PFSK-1 (cell line): ENCODE measurements at regions not wholly inside any gene's neighbourhood (a gene's known extent, or its start where the extent isn't known, plus 50 kb on each side); places are given as distances from the start of the nearest gene placed in this dataset.

Experiments used
- POLR2AphosphoS5 ChIP-seq: IDR thresholded peaks from 2 replicates; pipeline ENCODE4 v1.6.1; 2012; ENCODE audit warnings: low read depth, mild to moderate bottlenecking, control low read depth, low read length, moderate library complexity
- TAF1 ChIP-seq: IDR thresholded peaks from 2 replicates; pipeline ENCODE4 v1.6.1; 2012; ENCODE audit warnings: low read length, control low read depth, borderline replicate concordance; ENCODE audit not compliant: insufficient read depth

GRCh38 chr5:41621420-41621819 is 111.0 kb upstream of the PLCXD3 start:
- no peak for TF ChIP-seq TAF1
- TF ChIP-seq POLR2AphosphoS5, result no peak
